CD8-positive, alpha-beta memory T cell (primary cell): ENCODE measurements at regions not wholly inside any gene's neighbourhood (a gene's known extent, or its start where the extent isn't known, plus 50 kb on each side); places are given as distances from the start of the nearest gene placed in this dataset.
A peak's percentile ranks its signal among the peaks of the same experiment; 100 is the strongest.

Source experiments
- CTCF ChIA-PET: fragments of 350-600 bp; sonication (Branson Sonifier 250); formaldehyde crosslinking; loops from one replicate; lab custom pipeline; 2021; ENCODE audit warnings: antibody characterized with exemption; lab: Charles Lee
- POLR2A ChIA-PET: fragments of 350-600 bp; sonication (Branson Sonifier 250); formaldehyde crosslinking; loops from one replicate; lab custom pipeline; 2021; ENCODE audit warnings: antibody characterized with exemption; lab: Charles Lee
- DNase-seq, 5 donors: peaks; one replicate each; pipeline versions ENCODE4 v3.0.0 to v3.0.0-alpha.2; 2020 to 2022; ENCODE audit warnings: mixed read lengths in 1 of 5
- H3K27ac ChIP-seq: one replicate; pipeline ENCODE4 v1.7.0; 2013; ENCODE audit warnings: low read depth, mild to moderate bottlenecking, low read length, moderate library complexity
- H3K27me3 ChIP-seq: 2 replicates; pipeline ENCODE4 v1.7.0; 2013; ENCODE audit warnings: low read length, mild to moderate bottlenecking; ENCODE audit not compliant: insufficient read depth, poor library complexity, severe bottlenecking
- H3K36me3 ChIP-seq: 2 replicates; pipeline ENCODE4 v1.7.0; 2013; ENCODE audit warnings: mild to moderate bottlenecking, low read length, moderate library complexity; ENCODE audit not compliant: insufficient read depth
- H3K4me1 ChIP-seq: 2 replicates; pipeline ENCODE4 v1.7.0; 2013; ENCODE audit warnings: mild to moderate bottlenecking, low read length, moderate library complexity; ENCODE audit not compliant: insufficient read depth
- H3K4me3 ChIP-seq: 2 replicates; pipeline ENCODE4 v1.7.0; 2013; ENCODE audit warnings: mild to moderate bottlenecking, low read length
- H3K9me3 ChIP-seq: 2 replicates; pipeline ENCODE4 v1.7.0; 2013; ENCODE audit warnings: mild to moderate bottlenecking, low read length
- H3K27ac Mint-ChIP-seq, 8 donors: one replicate each; pipeline ENCODE4 v1.8.0; 2020 to 2021; ENCODE audit warnings: mixed read lengths in 8 of 8, mild to moderate bottlenecking in 6 of 8, inconsistent platforms in 3 of 8, moderate library complexity in 3 of 8
- H3K27me3 Mint-ChIP-seq, 2 donors: one replicate each; pipeline ENCODE4 v1.8.0; 2020 to 2021; ENCODE audit warnings: mixed read lengths in 2 of 2, mild to moderate bottlenecking in 1 of 2, moderate library complexity in 1 of 2
- H3K36me3 Mint-ChIP-seq, 3 donors: one replicate each; pipeline ENCODE4 v1.8.0; 2020 to 2021; ENCODE audit warnings: mixed read lengths in 3 of 3, inconsistent platforms in 1 of 3, mild to moderate bottlenecking in 1 of 3
- H3K4me1 Mint-ChIP-seq, 3 donors: one replicate each; pipeline ENCODE4 v1.8.0; 2020 to 2021; ENCODE audit warnings: mixed read lengths in 3 of 3, inconsistent platforms in 1 of 3, mild to moderate bottlenecking in 1 of 3
- H3K4me3 Mint-ChIP-seq, 7 donors: one replicate each; pipeline ENCODE4 v1.8.0; 2020 to 2021; ENCODE audit warnings: mixed read lengths in 7 of 7, mild to moderate bottlenecking in 6 of 7, moderate library complexity in 4 of 7, inconsistent platforms in 2 of 7
- H3K9me3 Mint-ChIP-seq, 5 donors: one replicate each; pipeline ENCODE4 v1.8.0; 2020 to 2022; ENCODE audit warnings: mixed read lengths in 5 of 5, mild to moderate bottlenecking in 3 of 5, moderate library complexity in 2 of 5, inconsistent platforms in 1 of 5

DNA sequence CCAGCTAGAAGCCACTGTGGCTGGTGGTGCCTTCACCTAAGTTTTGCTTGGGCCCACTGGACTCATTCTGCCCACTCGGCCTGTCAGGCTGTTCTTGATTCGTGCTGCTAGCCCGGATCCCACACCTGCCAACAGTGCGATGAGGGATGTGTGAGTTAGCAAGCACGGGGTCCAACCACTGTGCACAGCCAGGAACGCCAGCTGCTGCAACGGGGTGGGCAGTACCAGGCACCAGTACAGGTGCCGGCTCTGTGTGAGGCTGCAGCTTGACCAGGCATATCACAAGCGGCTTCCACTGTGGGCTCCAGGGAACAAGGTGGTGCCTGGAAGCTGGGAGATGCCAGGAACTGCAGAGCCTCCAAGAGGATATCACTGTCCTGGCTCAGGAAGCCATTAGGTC, 481.2 kb downstream of the OTOL1 start:
- Mint-ChIP-seq H3K4me1 (no peaks in the 10 kb centered on the region), H3K4me3 (no peak overlapping the region), H3K9me3 (peaks cover 0 to 4% (median 3%) of the 10 kb centered on the region in 5 donors), H3K27ac (no peak overlapping the region), H3K36me3 (no peaks in the 10 kb centered on the region), H3K27me3 (no peaks in the 10 kb centered on the region)
- no peaks in the 10 kb centered on the region for H3K9me3 ChIP-seq
- CTCF ChIA-PET, result no interaction called here
- H3K36me3 ChIP-seq, result no peaks in the 10 kb centered on the region
- POLR2A ChIA-PET, result no interaction called here
- H3K4me1 ChIP-seq, result no peaks in the 10 kb centered on the region
- no peak for DNase-seq
- no peak overlapping the region for H3K4me3 ChIP-seq
- no peaks in the 10 kb centered on the region for H3K27me3 ChIP-seq
- H3K27ac ChIP-seq, result no peak overlapping the region

- Histone ChIP-seq H3K36me3 (no peaks in the 10 kb centered on the region), H3K27ac (no peak overlapping the region), H3K4me1 (no peaks in the 10 kb centered on the region), H3K4me3 (no peak overlapping the region), H3K9me3 (no peaks in the 10 kb centered on the region), H3K27me3 (no peaks in the 10 kb centered on the region)
- H3K4me1 Mint-ChIP-seq, result no peaks in the 10 kb centered on the region
- no peak overlapping the region for H3K27ac Mint-ChIP-seq
- no peaks in the 10 kb centered on the region for H3K27me3 Mint-ChIP-seq
- DNase-seq, result no peak
- ChIA-PET POLR2A (no interaction called here), CTCF (no interaction called here)
- no peaks in the 10 kb centered on the region for H3K36me3 Mint-ChIP-seq
- H3K9me3 Mint-ChIP-seq, result peaks cover 0 to 23% (median 7%) of the 10 kb centered on the region in 5 donors
- no peak overlapping the region for H3K4me3 Mint-ChIP-seq
Observed at GRCh38 chr3:161987933-161988332, 491.3 kb downstream of the OTOL1 start.

DNA sequence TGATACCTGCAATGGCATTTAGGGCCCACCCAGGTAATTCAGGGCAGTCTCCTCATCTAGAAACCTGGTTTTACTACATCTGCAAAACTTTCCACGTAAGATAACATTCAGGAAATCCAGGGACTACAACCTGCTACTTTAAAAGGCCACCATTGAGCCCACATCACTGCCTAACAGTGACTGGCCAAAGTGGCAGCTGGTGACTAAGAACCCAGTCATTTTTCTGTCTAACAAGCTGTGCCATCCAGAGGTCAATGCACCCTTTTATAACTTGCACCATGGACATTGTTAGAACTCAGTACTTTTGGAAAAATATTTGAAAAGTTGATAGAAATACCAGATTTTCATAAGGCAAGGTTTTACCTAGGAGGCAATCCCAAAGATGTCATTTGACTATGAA, 492.4 kb downstream of the OTOL1 start:
- CTCF ChIA-PET, result no interaction called here
- H3K4me1 ChIP-seq, result no peaks in the 10 kb centered on the region
- no peaks in the 10 kb centered on the region for H3K36me3 Mint-ChIP-seq
- no peaks in the 10 kb centered on the region for H3K27me3 Mint-ChIP-seq
- H3K27ac ChIP-seq, result no peak overlapping the region
- no peak for DNase-seq
- no peak overlapping the region for H3K4me3 Mint-ChIP-seq
- H3K4me3 ChIP-seq, result no peak overlapping the region
- H3K27me3 ChIP-seq, result no peaks in the 10 kb centered on the region
- no peaks in the 10 kb centered on the region for H3K36me3 ChIP-seq
- H3K27ac Mint-ChIP-seq, result peak overlapping the region in 1 of 8 donors; percentile 54
- peaks cover 0 to 23% (median 7%) of the 10 kb centered on the region in 5 donors for H3K9me3 Mint-ChIP-seq
- no peaks in the 10 kb centered on the region for H3K9me3 ChIP-seq
- POLR2A ChIA-PET, result no interaction called here
- H3K4me1 Mint-ChIP-seq, result no peaks in the 10 kb centered on the region

GRCh38 chr3:161990036-161990435, 493.4 kb downstream of the OTOL1 start:
- Mint-ChIP-seq H3K36me3 (no peaks in the 10 kb centered on the region), H3K9me3 (peaks cover 2 to 18% (median 7%) of the 10 kb centered on the region in 5 donors), H3K4me1 (no peaks in the 10 kb centered on the region), H3K27me3 (no peaks in the 10 kb centered on the region), H3K27ac (no peak overlapping the region), H3K4me3 (no peak overlapping the region)
- H3K9me3 ChIP-seq, result no peaks in the 10 kb centered on the region
- no peaks in the 10 kb centered on the region for H3K36me3 ChIP-seq
- no peak overlapping the region for H3K27ac ChIP-seq
- no peak for DNase-seq
- CTCF ChIA-PET, result no interaction called here
- H3K27me3 ChIP-seq, result no peaks in the 10 kb centered on the region
- H3K4me3 ChIP-seq, result no peak overlapping the region
- POLR2A ChIA-PET, result no interaction called here
- H3K4me1 ChIP-seq, result no peaks in the 10 kb centered on the region

DNA sequence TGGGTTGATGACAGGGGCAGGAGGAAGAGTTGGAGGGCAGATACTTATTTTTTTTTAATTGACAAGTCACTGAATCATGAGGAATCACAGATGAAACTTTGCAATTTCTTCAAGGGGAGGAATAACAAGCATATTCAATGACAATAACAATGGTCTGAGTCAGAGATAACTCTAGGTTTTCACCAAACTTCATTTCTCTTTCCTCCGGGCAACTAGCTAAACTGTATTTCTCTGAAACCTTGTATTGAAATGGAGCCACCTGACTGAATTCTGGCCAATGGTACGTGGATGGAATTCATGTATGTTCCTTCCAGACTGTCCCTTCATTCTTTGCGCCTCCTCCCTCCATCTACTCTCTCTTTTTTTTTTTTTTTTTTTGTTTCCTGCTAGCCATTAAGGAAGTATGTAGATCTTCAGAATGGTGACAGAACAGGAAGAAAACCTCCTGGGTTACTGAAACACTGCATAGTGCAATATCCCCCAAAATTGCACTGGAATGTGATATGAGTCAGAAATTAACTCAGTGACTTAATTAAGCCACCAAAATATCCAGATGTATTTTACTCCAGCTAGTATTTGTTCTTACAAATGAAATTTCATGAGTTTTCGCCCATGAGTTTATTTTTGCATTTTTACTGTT, 495.4 kb downstream of the OTOL1 start:
- H3K4me3 Mint-ChIP-seq, result no peak overlapping the region
- ChIA-PET POLR2A (no interaction called here), CTCF (no interaction called here)
- H3K4me1 Mint-ChIP-seq, result no peaks in the 10 kb centered on the region
- H3K27ac ChIP-seq, result no peak overlapping the region
- H3K36me3 Mint-ChIP-seq, result no peaks in the 10 kb centered on the region
- H3K4me1 ChIP-seq, result no peaks in the 10 kb centered on the region
- no peaks in the 10 kb centered on the region for H3K27me3 ChIP-seq
- H3K27ac Mint-ChIP-seq, result no peak overlapping the region
- no peaks in the 10 kb centered on the region for H3K36me3 ChIP-seq
- H3K27me3 Mint-ChIP-seq, result no peaks in the 10 kb centered on the region
- H3K9me3 ChIP-seq, result no peaks in the 10 kb centered on the region
- H3K4me3 ChIP-seq, result no peak overlapping the region
- DNase-seq, result no peak
- H3K9me3 Mint-ChIP-seq, result peaks cover 2 to 21% (median 5%) of the 10 kb centered on the region in 5 donors

DNA sequence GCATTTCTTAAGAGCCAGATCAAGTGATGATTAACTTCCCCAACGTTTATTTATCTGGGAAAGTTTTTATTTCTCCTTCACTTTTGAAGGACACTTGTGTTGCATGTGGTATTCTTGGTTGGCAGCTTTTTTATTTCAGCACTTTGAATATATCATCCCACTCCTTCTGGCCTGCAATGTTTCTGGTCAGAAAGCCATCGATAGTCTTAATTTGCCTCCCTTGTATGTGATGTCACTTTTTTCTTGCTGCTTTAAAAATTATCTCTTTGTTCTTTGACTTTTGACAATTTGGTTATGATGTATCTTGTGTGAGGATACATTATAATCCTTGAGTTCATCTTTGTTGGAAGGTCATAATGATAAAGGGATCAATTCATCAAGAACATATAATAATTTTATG, 503.2 kb downstream of the OTOL1 start:
- H3K4me1 ChIP-seq, result no peaks in the 10 kb centered on the region
- no peak overlapping the region for H3K27ac ChIP-seq
- no peaks in the 10 kb centered on the region for H3K27me3 ChIP-seq
- Mint-ChIP-seq H3K36me3 (no peaks in the 10 kb centered on the region), H3K27ac (no peak overlapping the region), H3K27me3 (peaks cover 0 to 1% of the 10 kb centered on the region in 2 donors), H3K4me3 (no peak overlapping the region), H3K4me1 (no peaks in the 10 kb centered on the region), H3K9me3 (peaks cover 18 to 48% (median 28%) of the 10 kb centered on the region in 5 donors)
- POLR2A ChIA-PET, result no interaction called here
- H3K4me3 ChIP-seq, result no peak overlapping the region
- H3K9me3 ChIP-seq, result no peaks in the 10 kb centered on the region
- no peak for DNase-seq
- no peaks in the 10 kb centered on the region for H3K36me3 ChIP-seq
- CTCF ChIA-PET, result no interaction called here

GRCh38 chr3:162007722-162008121, 511.1 kb downstream of the OTOL1 start:
- ChIA-PET CTCF (no interaction called here), POLR2A (no interaction called here)
- Mint-ChIP-seq H3K27me3 (no peaks in the 10 kb centered on the region), H3K4me1 (no peaks in the 10 kb centered on the region), H3K9me3 (peaks cover 9 to 17% (median 16%) of the 10 kb centered on the region in 5 donors), H3K36me3 (no peaks in the 10 kb centered on the region), H3K4me3 (no peak overlapping the region), H3K27ac (no peak overlapping the region)
- H3K27me3 ChIP-seq, result no peaks in the 10 kb centered on the region
- no peak overlapping the region for H3K4me3 ChIP-seq
- no peak for DNase-seq
- H3K36me3 ChIP-seq, result no peaks in the 10 kb centered on the region
- no peaks in the 10 kb centered on the region for H3K4me1 ChIP-seq
- no peaks in the 10 kb centered on the region for H3K9me3 ChIP-seq
- no peak overlapping the region for H3K27ac ChIP-seq

DNA sequence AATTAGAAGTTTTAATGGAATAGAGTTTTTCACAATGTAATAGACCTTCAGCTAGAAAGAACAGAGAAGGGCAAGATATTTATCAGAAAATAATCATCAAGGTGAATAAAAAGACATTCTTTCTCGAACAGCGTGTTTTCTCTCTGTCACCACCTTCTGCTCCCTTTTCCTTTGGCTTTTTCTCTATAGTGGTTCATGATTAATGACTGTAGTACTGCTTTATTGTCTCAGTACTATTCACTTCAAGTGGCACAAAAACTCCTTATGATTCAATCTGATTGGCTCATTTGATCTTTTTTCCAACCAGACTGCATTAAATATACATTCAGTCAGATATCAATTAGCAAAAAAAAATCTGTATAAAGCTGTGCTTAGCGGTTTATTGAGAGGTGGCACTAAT, 516.0 kb downstream of the OTOL1 start:
- Histone ChIP-seq H3K9me3 (no peaks in the 10 kb centered on the region), H3K4me3 (no peak overlapping the region), H3K27me3 (no peaks in the 10 kb centered on the region), H3K27ac (no peak overlapping the region), H3K36me3 (no peaks in the 10 kb centered on the region), H3K4me1 (no peaks in the 10 kb centered on the region)
- Mint-ChIP-seq H3K36me3 (no peaks in the 10 kb centered on the region), H3K9me3 (peaks cover 0 to 31% (median 2%) of the 10 kb centered on the region in 5 donors), H3K27me3 (no peaks in the 10 kb centered on the region), H3K27ac (no peak overlapping the region), H3K4me3 (no peak overlapping the region), H3K4me1 (no peaks in the 10 kb centered on the region)
- DNase-seq, result no peak
- CTCF ChIA-PET, result no interaction called here
- POLR2A ChIA-PET, result no interaction called here
